Fibroblast of skin of back (primary cell): ENCODE measurements at regions not wholly inside any gene's neighbourhood (a gene's known extent, or its start where the extent isn't known, plus 50 kb on each side); places are given as distances from the start of the nearest gene placed in this dataset.

Source experiments
- DNase-seq: peaks from one replicate; pipeline ENCODE4 v3.0.0-alpha.2; 2013

DNA sequence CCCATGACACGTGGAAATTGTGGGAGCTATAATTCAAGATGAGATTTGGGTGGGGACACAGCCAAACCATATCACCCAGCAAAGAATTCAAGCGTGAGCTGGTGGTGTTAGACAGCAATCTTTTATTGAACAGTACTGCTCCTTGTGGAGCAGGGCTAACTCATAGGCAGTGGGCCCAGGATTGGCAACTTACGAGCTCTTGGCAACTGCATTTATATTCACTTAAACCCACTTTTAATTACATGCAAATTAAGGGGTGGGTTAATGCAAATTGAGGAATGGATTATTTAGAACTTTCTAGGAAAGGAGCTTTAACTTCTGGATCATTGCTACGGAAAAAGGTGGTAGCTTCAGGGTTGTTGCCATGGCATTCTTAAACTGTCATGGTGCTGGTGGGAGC lies 135.6 kb upstream of the KAZN start:
- DNase-seq, result no peak

DNA sequence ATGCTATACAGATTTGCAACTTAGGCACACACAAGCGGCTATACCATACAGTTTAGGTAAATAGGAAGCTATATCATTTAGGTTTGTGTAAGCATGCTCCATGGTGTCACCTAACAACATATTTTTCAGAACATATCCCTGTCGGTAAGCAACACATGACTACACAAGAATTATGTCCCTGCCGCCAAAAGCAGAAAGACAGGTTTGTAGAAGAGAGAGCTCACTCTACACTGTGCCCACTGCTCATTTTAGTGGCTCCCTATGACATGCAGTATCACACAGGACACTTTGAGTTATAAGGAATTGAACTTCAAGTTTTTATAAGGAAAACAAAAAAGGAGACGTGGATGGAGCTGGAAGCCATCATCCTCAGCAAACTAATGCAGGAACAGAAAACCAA lies 132.5 kb upstream of the KAZN start:
- no peak for DNase-seq

DNA sequence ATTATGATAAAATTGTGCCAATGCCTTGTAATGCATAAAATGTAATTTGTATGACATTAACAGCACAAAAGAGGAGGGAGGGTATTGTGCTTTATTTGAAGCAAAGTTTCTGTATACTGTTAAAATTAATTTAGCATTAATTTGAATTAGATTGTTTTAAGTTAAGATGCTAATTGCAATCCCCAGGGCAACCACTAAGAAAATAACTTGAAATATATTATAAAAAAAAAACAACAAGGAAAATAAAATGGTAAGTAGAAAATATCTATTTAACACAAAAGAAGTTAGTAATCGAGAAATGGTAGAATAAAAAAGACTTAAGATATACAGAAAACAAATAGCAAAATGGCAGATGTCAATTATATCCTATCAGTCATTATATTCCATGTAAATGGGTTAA lies 131.4 kb upstream of the KAZN start:
- no peak for DNase-seq

DNA sequence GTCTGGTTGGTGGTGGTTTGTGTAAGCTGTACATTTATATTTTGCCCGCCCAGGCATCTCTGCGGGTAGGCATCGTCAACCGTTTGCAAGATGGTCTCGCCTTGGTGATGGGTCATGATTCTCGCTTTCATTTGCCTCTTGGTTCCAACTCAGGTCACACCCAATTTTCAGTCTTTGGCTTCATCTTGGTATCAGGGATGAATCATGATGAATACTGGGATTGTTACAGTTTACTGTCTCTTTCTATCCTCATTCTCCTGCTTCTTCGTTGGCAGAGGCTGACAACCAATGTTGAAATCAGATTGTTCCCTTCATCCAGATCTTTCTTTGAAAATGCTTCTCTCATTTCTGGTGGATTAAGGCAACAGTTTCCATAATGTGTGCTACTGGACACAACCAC lies 129.7 kb upstream of the KAZN start:
- DNase-seq, result no peak

DNA sequence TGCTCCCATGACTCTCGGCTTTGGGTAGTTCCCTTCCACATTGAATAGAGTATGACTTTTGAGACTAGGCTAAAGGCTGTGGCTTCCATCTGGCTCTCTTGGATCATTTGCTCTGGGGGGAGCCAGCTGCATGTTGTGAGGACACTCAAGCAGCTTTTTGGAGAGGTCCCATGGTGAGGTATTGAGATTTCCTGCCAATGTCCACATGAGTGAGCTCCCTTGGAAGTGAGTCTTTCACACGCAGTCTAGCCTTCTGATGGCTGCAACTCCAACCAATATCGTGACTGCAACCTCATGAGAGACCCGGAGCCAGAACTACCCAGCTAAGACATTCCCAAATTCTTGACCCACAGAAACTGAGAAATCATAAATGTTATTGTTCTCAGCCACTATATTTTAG lies 127.7 kb upstream of the KAZN start:
- DNase-seq, result no peak

DNA sequence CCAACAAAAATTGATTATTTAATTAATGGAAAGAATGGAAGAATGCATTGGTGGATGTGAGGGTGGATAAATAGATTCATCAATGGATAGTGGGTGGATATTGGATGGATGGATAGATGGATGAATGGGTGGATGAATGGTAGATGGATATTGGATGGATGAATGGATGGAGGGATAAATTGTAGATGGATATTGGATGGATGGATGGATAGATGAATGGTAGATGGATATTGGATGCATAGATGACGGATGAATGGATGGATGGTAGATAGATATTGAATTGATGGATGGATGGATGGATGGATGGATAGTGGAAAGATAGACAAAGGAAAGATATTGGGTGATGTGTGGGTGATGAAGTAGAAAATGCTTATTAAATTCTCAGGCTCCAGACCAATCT lies 123.6 kb upstream of the KAZN start:
- DNase-seq, result no peak

DNA sequence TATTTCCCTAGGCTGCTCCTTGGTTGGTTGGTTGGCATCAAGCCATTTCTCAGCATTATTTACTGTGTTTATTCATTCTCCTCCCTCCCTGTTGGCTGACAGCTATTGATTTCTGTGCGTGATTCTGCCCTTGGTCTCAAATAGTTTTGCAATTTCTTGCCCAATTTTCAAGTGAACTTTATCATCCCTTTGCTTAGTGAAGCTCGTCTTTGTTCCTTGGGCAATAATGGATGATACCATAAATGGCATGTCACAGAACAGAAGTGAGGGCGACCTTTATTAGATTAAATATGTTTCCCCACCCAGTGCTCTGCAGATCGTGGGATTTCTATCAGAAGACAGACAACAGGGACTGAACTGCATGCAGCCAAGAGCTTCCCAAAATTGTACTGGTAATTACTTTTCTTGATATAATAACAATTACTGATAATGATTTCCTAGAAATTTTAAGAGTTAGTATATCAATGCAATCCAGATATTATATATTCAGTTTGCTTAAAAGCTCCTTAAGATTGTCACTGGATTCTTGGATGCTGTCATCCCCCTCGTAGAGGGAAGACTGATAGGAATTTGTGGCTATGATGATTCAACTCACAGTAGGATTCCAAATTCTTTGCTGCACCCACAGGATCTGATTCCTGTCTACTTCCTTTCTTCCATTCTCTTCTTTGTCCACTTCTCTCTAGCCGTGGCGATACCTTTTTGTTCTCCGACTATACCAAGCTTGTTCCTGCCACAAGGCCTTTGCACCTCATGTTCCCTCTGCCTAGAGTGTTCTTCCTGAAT lies 122.1 kb upstream of the KAZN start:
- DNase-seq, result peak; percentile 85

DNA sequence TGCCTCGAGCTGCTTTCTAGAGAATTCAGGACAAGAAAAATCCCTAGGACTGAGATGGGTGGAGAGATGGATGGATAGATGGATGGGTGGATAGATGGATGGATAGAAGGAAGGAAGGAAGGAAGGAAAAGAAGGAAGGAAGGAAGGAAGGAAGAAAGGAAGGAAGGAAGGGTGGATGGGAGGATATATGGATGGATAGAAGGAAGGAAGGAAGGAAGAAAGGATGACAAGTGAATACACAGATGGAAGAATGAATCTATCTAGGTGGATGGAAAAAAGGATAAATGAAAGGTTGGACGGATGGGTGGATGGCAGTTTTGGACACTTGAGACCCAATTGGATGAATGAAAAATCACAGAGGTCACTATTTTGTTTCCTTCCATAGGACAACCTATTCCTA lies 120.4 kb upstream of the KAZN start:
- DNase-seq, result no peak

DNA sequence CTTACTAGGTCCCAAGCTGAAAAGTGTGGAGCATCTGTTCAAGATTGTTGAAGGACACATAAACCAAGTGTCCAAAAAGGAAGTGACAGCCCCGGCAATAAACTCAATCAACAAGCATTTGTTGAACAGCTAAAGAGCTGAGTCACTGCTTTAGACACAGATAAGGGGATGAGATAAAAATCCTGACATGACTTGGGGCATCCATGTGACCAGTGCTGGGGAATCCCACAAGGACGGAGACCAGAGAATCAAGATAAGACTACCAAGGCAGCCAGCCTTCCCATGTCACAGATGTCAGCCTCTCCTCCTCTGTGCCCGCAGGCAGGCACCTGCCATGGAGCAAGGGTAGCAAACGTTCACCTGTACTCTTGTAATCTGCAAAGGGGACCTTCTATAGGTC lies 118.6 kb upstream of the KAZN start:
- peak; percentile 27 for DNase-seq

DNA sequence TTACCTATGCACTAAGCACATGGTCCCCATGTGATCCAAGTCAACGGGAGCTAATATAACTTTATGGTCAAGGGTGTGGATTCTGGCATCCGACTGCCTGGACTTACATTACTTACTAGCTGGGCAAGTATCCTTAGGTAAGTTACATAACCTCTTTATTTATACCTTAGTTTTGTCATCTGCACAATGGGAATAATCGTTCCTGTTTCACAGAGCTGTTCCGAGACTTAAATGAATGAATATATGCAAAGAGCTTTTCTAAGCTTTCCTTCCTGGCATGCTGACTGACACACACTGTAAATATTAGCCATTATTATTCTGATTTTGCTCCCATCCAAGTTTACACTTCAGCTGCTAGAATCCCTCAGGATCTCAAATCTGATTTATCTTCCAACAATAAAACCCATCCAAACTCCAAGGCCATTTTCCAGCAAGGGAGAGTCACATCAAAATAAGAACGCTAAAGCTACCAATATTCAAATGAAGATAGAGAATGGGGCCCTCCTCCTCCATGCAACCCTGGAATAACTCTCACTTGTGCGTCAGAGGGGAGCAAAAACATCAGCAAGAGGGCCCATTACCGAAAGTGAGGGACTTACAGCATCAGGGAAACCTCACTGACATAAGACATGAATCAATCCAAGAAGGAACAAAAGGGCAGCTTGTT lies 115.6 kb upstream of the KAZN start:
- DNase-seq, result no peak

DNA sequence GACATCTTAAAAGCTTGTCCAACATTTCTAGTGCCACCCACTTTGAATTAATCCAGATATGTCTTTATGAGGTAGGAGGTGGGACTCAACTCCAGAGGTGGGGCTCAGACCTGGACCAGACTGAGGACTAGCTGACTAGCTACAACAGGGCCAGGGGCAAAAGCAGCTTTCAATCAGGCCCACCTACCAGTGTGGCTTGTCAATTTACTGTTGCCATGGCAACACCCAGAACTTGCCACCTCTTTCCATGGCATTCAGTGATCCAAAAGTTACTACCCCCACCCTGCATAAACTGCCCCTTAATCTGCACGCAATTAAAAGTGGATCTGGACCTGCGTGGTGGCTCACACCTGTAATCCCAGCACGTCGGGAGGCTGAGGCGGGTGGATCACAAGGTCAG lies 113.2 kb upstream of the KAZN start:
- no peak for DNase-seq

DNA sequence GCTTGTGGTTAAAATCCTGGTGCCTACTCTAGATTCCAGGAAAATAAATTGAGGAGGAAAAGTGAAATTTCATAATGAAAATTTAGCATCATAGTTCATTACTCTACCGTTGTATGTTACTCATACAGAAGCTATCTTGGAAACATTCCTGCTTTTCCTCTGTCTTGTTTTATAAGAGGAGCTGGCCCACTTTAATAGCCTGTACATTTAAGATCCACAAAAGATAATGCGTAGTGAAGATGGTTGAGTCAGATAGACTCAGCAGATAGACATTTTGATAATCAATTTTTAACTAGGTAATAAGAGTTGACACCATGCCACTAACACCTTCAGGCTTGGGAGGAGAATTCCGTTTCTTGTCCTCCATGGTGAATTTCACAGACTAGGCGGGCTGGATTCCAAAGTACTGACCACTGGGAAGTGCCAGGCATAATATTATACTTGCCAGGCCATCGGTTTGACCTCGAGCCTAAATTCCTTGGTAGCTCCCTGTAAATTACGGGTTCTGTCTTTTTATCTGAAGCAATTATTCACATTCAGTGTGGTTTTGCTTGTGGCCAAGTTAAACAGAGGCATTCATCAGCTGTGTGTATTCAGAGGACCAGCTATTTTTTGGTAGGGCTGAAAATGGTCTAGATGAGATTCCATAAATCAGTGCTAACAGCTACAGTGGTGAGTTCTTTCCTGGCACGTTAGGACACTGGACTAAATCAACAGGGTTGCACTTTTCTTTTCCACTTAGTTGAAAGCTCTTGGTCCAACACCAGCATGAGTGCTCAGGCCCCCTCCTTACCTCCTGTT lies 111.9 kb upstream of the KAZN start:
- peak; percentile 89 for DNase-seq

DNA sequence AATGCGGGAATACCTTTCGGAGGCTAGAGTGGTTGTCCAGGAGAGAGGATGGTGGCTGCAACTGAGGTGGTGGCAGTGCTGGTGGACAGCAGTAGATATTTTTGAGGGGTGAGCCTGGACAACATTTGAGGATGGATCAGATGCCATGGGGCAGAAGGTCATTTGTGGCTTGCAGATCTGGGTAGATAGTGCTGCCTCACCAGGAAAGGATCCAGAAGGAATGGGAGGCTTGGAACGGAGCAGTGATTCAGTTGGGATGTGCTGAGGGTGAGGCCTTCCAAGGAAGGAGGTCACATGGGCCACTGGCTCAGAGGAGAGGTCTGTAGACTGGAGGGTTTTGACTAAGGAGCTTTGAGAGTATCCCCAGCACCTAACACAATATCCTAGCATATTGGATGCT lies 110.8 kb upstream of the KAZN start:
- peak; percentile 17 for DNase-seq

DNA sequence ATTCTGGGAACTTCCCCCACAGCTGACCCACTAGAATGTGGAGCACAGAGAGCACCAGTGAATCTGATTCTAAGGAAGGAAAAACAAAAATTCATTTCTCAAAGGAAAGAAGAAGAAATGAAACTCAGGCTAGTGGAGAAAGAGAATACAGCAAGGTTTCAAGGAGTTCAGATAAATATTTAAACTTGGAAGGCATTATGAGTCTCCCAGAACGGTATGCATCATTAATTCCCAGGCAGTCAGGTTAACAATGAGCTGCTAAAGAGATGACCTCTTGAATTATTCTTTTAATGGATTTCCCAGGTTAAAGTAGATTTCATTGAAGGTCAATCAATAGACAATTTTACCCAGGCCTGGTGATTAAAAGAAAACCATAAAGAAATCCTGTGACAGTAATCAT lies 103.6 kb upstream of the KAZN start:
- no peak for DNase-seq

DNA sequence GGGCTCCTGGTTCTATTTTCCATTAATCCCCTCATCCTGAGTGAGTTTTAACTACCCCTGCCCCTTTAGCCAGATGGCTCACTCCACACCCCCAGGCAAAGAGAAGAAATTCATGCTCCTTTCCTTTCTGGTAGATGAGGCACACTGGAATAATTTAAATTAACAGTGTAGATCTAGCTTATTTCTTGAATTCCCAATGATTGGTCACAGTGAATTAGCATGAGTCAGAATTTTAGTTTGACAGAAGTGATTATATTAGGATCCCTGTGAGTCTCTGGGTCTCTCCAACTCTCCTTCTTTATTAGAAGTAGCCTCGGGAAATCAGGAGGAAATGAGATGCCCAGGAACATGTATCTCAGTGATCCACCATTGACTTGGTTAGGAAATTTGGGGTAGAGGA lies 103.1 kb upstream of the KAZN start:
- no peak for DNase-seq

DNA sequence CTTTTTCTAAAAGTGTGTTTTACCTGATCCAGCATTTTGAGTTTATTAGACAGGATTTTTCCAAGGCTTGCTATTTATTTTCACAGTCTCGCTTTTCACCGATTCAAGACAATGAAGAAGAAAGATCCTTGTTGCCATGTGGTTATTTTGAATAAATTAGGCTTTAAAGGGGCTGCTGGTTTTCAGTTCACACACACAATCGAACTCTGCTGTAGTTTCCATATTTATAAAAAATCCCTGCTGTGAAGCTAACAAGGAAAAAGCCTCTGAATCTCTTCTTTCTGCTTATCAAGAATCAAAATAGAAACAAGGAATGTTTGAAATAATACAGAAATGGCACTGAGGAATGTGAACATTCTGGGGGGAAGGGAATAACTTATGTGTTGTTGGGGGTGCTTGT lies 102.5 kb upstream of the KAZN start:
- DNase-seq, result peak; percentile 30

DNA sequence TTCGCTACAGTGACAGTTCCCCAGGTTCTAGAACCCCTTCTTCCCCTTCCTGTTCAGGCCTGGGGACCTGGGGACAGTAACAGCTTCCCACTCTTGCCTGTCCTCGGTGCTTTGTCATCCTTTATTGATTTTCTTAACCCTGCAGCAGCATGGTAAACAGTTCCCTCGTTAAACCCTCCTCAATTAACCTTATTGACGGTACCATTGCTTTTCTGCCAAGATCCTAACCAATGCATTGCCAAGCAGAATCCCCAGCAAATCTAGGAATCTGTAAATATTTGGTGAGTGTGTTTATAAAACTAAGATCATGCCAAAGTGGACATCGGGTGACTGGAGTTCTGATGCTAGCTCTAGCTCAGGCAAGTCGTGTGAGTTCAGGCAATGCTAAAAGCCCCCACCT lies 99.6 kb upstream of the KAZN start:
- no peak for DNase-seq

DNA sequence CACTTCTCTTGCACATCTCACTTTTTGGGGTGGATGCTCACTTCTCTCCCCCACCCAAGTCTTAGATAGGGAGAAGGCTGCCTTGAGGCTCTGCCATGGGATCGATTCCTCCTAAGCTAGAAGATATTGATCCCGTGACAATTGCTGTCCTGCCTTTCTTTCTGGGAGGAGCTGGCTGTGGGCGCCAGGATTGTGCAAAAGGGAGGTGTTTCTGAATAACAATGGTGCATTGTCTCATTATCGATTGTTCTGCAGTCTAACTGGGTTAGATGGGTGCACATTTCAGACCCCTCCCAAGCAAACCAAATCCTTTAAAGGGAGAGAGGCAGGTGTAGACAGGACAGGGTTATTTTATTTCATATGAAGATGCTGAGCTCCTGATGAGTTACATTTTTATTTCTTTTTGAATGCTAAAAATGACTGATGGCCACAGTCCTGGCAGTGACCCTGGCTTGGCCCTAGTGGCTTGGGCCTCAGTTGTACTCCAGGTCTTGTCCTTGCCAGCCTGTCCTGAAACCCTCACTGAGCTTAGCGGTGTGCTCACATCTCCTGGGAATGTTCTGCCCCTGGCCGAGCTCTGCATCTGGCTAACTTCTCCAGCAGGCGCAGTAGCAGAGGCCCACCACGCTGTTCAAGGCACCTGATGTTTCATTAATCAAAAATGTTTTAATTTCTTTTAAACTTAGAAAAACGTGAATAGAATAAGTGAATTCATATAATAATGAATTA lies 99.0 kb upstream of the KAZN start:
- DNase-seq, result no peak

DNA sequence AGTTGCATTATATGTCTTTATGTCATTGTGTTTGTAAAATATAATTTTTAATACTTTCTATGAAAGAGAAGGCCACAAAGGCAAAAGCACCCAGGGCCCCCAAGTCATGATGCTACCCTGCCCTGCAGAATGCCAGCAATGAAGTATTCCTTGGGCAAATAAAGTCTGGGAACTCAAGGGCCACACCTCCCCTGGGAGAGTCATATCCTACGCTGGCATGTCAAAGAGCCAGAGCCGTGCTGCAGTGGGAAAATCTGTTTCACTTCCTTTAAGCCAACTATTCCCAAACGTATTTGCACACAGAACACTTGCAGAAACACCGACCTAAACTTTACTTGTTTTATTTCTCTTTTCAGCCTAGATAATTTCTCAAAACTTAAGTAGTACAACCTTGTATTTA lies 98.4 kb upstream of the KAZN start:
- peak; percentile 16 for DNase-seq

DNA sequence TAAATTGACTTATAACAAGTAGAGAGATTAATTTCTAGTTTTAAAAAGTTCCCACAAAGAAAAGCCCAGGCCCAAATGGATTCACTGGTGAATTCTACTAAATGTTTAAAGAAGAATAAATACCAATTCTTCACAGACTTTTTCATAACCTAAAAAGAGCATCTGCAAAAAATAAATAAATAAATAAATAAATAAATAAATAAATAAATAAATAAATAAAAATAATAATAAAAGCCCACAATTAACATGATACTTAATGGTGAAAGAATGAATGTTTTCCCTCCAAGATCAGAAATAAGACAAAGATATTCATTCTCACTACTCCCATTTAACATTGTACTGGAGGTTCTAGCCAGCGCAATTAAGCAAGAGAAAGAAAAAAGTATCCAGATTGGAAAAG lies 97.6 kb upstream of the KAZN start:
- no peak for DNase-seq

DNA sequence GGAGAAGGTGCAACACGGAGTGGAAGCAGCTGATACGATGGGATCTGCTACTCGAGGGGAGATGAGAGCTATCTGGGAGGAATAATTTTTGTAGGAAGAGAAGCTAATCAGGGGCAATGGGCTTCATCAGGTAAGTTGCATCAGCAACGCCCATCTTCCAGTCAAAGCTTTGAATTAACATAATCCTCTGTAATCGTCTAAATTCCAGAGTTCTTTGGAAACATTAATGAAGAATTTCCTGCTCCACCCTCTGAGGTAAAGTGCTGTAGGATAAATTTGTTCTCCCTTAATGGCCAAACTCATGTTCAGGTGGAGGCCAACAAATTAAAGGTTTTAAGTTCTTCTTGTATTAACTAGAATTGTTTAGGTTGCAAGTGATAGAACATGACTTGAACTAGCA lies 94.0 kb upstream of the KAZN start:
- no peak for DNase-seq

DNA sequence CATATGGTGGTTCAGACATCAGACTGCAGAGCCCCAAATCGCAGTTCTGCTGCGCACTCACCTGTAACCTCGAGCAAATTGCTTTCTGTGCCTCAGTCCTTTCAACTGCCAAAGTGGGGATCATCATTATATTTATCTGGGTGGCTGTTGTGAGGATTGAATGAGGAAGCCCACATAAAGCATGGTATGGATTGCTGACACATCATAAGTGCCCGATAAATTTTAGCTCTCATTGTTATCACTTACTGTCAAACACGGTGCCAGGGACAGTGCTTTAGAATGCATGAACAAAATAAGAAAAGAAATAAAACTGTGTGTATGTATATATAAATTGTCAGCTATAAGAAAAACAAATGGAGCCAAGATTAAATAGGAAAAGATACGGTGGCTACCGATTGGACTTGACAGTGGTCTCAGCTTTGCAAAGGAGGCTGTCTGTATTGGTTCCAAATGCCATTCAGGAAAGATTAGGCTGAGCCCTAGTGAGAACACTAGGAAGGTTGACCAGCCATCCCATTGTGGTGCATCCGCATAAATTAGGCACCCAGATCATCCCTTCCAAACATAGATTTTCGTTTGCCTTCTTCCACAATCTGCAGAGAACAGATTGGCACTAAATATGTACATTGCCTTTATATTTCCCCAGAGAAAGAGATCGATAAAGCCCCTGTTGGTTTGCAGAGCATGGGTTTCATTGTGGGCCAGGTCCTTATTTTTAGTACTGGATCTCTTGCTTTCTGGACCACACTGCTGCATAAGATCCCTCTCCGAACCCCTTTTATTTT lies 91.8 kb upstream of the KAZN start:
- no peak for DNase-seq
